ENCODE measurements at regions not wholly inside any gene's neighbourhood (a gene's known extent, or its start where the extent isn't known, plus 50 kb on each side); places are given as distances from the start of the nearest gene placed in this dataset.
"Not testable (repeated sequence)": the region's sequence is repeated elsewhere in the genome, so short reads cannot be mapped to it uniquely, and the experiment has no call there.

- not testable (repeated sequence) for TF ChIP-seq ZNF423 (CRISPR knock-in tag; IDR thresholded peaks at IDR 0.05); CTCF (IDR thresholded peaks at IDR 0.05); ATF3 (CRISPR knock-in tag; conservative IDR thresholded peaks at IDR 0.05); MXD4 (CRISPR knock-in tag; IDR thresholded peaks at IDR 0.05; ENCODE audit: borderline replicate concordance); ZNF219 (CRISPR knock-in tag; IDR thresholded peaks at IDR 0.05; ENCODE audit: borderline replicate concordance); ELF4 (CRISPR knock-in tag; IDR thresholded peaks at IDR 0.05; ENCODE audit: low read depth); NFYB (CRISPR knock-in tag; conservative IDR thresholded peaks at IDR 0.05; ENCODE audit: low read depth); NR2C2 (CRISPR knock-in tag; IDR thresholded peaks at IDR 0.05); MAX (CRISPR knock-in tag; IDR thresholded peaks at IDR 0.05); ZNF512 (CRISPR knock-in tag; IDR thresholded peaks at IDR 0.05; ENCODE audit: borderline replicate concordance); TEAD4 (CRISPR knock-in tag; IDR thresholded peaks at IDR 0.05); FOXP1 (CRISPR knock-in tag; IDR thresholded peaks at IDR 0.05; ENCODE audit: borderline replicate concordance); KAT7 (CRISPR knock-in tag; IDR thresholded peaks at IDR 0.05; ENCODE audit: borderline replicate concordance)
Measured at GRCh38 chr3:190934616-190935015, 72.1 kb upstream of the GMNC start.
